HEK293T (cell line): ENCODE measurements at regions not wholly inside any gene's neighbourhood (a gene's known extent, or its start where the extent isn't known, plus 50 kb on each side); places are given as distances from the start of the nearest gene placed in this dataset.

Experiments
- CTCF ChIA-PET: fragments of 350-600 bp; formaldehyde crosslinking; extraction: SDS; loops from one replicate; lab custom pipeline; 2021; ENCODE audit warnings: antibody characterized with exemption, inconsistent platforms; lab: Yijun Ruan, JAX
- POLR2A ChIA-PET: fragments of 350-600 bp; formaldehyde crosslinking; extraction: SDS; loops from one replicate; lab custom pipeline; 2020; ENCODE audit warnings: antibody characterized with exemption, inconsistent platforms; lab: Yijun Ruan, JAX
- DNase-seq: peaks from one replicate; pipeline ENCODE4 v3.0.0; 2012; ENCODE audit warnings: mixed read lengths; ENCODE audit errors: extremely low spot score
- ARNT ChIP-seq: fragments of 450-650 bp; IDR thresholded peaks from 2 replicates; pipeline ENCODE4 v1.6.1; 2017; ENCODE audit warnings: mild to moderate bottlenecking
- BHLHE40 ChIP-seq: fragments of 450-650 bp; IDR thresholded peaks from 2 replicates; pipeline ENCODE4 v1.6.1; 2016; ENCODE audit warnings: mild to moderate bottlenecking, moderate library complexity, borderline replicate concordance
- CTBP1 ChIP-seq: fragments of 450-650 bp; IDR thresholded peaks from 2 replicates; pipeline ENCODE4 v1.6.1; 2016; ENCODE audit warnings: borderline replicate concordance
- ELF4 ChIP-seq: fragments of 450-650 bp; IDR thresholded peaks from 2 replicates; pipeline ENCODE4 v1.6.1; 2017; ENCODE audit warnings: antibody characterized with exemption
- FOXA1 ChIP-seq: fragments of 450-650 bp; IDR thresholded peaks from 2 replicates; pipeline ENCODE4 v1.6.1; 2016; ENCODE audit warnings: mild to moderate bottlenecking
- FOXK2 ChIP-seq: fragments of 450-650 bp; IDR thresholded peaks from 2 replicates; pipeline ENCODE4 v1.6.1; 2016; ENCODE audit warnings: mild to moderate bottlenecking
- FOXM1 ChIP-seq: fragments of 450-650 bp; IDR thresholded peaks from 2 replicates; pipeline ENCODE4 v1.6.1; 2017; ENCODE audit warnings: mild to moderate bottlenecking, borderline replicate concordance
- HDGF ChIP-seq: fragments of 450-650 bp; IDR thresholded peaks from 2 replicates; pipeline ENCODE4 v1.6.1; 2017; ENCODE audit warnings: antibody characterized with exemption, borderline replicate concordance
- L3MBTL2 ChIP-seq: fragments of 450-650 bp; conservative IDR thresholded peaks from 2 replicates; pipeline ENCODE4 v1.6.1; 2016; ENCODE audit warnings: mild to moderate bottlenecking
- LEF1 ChIP-seq: fragments of 450-650 bp; IDR thresholded peaks from 2 replicates; pipeline ENCODE4 v1.6.1; 2017; ENCODE audit warnings: mild to moderate bottlenecking, borderline replicate concordance
- NFRKB ChIP-seq: fragments of 450-650 bp; IDR thresholded peaks from 2 replicates; pipeline ENCODE4 v1.6.1; 2016; ENCODE audit warnings: mild to moderate bottlenecking, moderate library complexity
- PKNOX1 ChIP-seq: fragments of 450-650 bp; IDR thresholded peaks from 2 replicates; pipeline ENCODE4 v1.6.1; 2016
- SP1 ChIP-seq: fragments of 450-650 bp; IDR thresholded peaks from 2 replicates; pipeline ENCODE4 v1.6.1; 2017
- SUZ12 ChIP-seq: fragments of 450-650 bp; IDR thresholded peaks from 2 replicates; pipeline ENCODE4 v1.6.1; 2016; ENCODE audit warnings: mild to moderate bottlenecking
- TARDBP ChIP-seq: fragments of 450-650 bp; IDR thresholded peaks from 2 replicates; pipeline ENCODE4 v1.6.1; 2016
- ZNF384 ChIP-seq: fragments of 450-650 bp; IDR thresholded peaks from 2 replicates; pipeline ENCODE4 v1.6.1; 2016

- POLR2A ChIA-PET, result no interaction called here
- no peak for DNase-seq
- no peak for TF ChIP-seq TARDBP
- no peak for TF ChIP-seq ELF4
- no peak for TF ChIP-seq FOXM1
- TF ChIP-seq L3MBTL2, result no peak
- no peak for TF ChIP-seq ARNT
- TF ChIP-seq FOXK2, result no peak
- no peak for TF ChIP-seq NFRKB
- CTCF ChIA-PET, result interaction anchor here (0.6 kb wide), 1 partner anchor 1262 kb away, joined by 3 read pairs; no protein-coding TSS in a partner anchor
These were observed 397.1 kb upstream of the BTBD3 start for GRCh38 chr20:11520596-11520995.

- no peak for TF ChIP-seq BHLHE40
- no peak for TF ChIP-seq ARNT
- TF ChIP-seq L3MBTL2, result no peak
- TF ChIP-seq HDGF, result no peak
- no peak for TF ChIP-seq TARDBP
- no peak for TF ChIP-seq FOXA1
- TF ChIP-seq SP1, result no peak
- TF ChIP-seq ELF4, result no peak
- TF ChIP-seq LEF1, result no peak
- CTCF ChIA-PET, result interaction anchor here (0.6 kb wide), 1 partner anchor 1263 kb away, joined by 3 read pairs; no protein-coding TSS in a partner anchor
- no peak for DNase-seq
- POLR2A ChIA-PET, result no interaction called here
These were observed 396.0 kb upstream of the BTBD3 start for GRCh38 chr20:11521476-11522365.

- DNase-seq, result no peak
- ChIA-PET CTCF (no interaction called here), POLR2A (no interaction called here)
- TF ChIP-seq ELF4 (no peak), FOXA1 (no peak), LEF1 (no peak), FOXK2 (no peak), SUZ12 (no peak), BHLHE40 (no peak), NFRKB (no peak), FOXM1 (no peak), ZNF384 (no peak), L3MBTL2 (no peak), PKNOX1 (no peak), TARDBP (no peak), ARNT (no peak), CTBP1 (no peak), HDGF (no peak), SP1 (no peak)
These were observed 395.3 kb upstream of the BTBD3 start for GRCh38 chr20:11522366-11522741.

- POLR2A ChIA-PET, result no interaction called here
These were observed 388.6 kb upstream of the BTBD3 start for GRCh38 chr20:11529047-11529446.

GRCh38 chr20:11537032-11537431 lies 380.7 kb upstream of the BTBD3 start:
- TF ChIP-seq LEF1 (no peak), BHLHE40 (no peak), L3MBTL2 (no peak), HDGF (no peak), TARDBP (no peak), PKNOX1 (no peak), ZNF384 (no peak), NFRKB (no peak), CTBP1 (no peak), ELF4 (no peak), FOXM1 (no peak), SUZ12 (no peak)
- POLR2A ChIA-PET, result no interaction called here
- DNase-seq, result no peak
- CTCF ChIA-PET, result no interaction called here

More at GRCh38 chr20:11529047-11529446, 388.6 kb upstream of the BTBD3 start:
- DNase-seq, result no peak
- CTCF ChIA-PET, result no interaction called here
- no peak for TF ChIP-seq TARDBP
- no peak for TF ChIP-seq NFRKB
- TF ChIP-seq FOXK2, result no peak
- TF ChIP-seq CTBP1, result no peak
- TF ChIP-seq ZNF384, result no peak
- TF ChIP-seq ELF4, result no peak
- TF ChIP-seq SP1, result no peak
- TF ChIP-seq ARNT, result no peak
- TF ChIP-seq FOXA1, result no peak
- TF ChIP-seq BHLHE40, result no peak
- no peak for TF ChIP-seq HDGF
- no peak for TF ChIP-seq L3MBTL2
- no peak for TF ChIP-seq SUZ12
- TF ChIP-seq PKNOX1, result no peak
- no peak for TF ChIP-seq LEF1
- TF ChIP-seq FOXM1, result no peak

- no peak for TF ChIP-seq ARNT
- no peak for TF ChIP-seq FOXK2
- no peak for TF ChIP-seq ELF4
- no peak for TF ChIP-seq LEF1
- no peak for TF ChIP-seq SUZ12
- no peak for TF ChIP-seq L3MBTL2
- TF ChIP-seq SP1, result no peak
- TF ChIP-seq CTBP1, result no peak
- TF ChIP-seq PKNOX1, result no peak
- DNase-seq, result no peak
- ChIA-PET CTCF (no interaction called here), POLR2A (no interaction called here)
These were observed 378.2 kb upstream of the BTBD3 start for GRCh38 chr20:11539450-11539849.
